ENCODE measurements at regions not wholly inside any gene's neighbourhood (a gene's known extent, or its start where the extent isn't known, plus 50 kb on each side); places are given as distances from the start of the nearest gene placed in this dataset.

DNA sequence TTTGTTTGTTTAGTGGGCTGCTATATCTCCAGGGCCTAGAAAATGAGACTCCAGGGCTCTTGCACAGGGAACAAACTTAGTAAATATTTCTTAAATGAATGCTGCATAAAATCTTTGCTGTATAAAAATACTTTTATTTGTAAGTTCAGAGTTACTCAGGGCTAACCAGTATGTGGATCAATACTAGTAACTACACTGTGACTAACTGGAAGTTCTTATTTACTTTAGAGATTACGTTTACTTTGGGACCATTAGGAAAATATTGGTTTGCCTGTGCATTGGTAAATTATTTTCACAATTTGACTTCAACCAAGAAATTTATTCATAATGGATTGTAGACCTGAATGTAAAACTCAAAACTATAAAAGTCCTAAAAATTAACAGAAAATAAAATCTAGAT is 575.5 kb downstream of the RNF144A start:
- Histone ChIP-seq H3K9ac (ENCODE audit: low read depth, low read length) (no peak overlapping the region), H3K27ac (ENCODE audit: low read length) (no peak overlapping the region), H3K4me3 (ENCODE audit: low read length) (no peak overlapping the region), H3K9me3 (ENCODE audit: insufficient read depth, low read depth, low read length) (no peaks in the 10 kb centered on the region; the same call in 1 of the 2 replicates), H3K36me3 (ENCODE audit: insufficient read depth, low read depth, low read length) (no peaks in the 10 kb centered on the region), H3K27me3 (ENCODE audit: insufficient read depth, low read length) (no peaks in the 10 kb centered on the region), H3K4me1 (ENCODE audit: insufficient read depth, low read length) (no peaks in the 10 kb centered on the region)

DNA sequence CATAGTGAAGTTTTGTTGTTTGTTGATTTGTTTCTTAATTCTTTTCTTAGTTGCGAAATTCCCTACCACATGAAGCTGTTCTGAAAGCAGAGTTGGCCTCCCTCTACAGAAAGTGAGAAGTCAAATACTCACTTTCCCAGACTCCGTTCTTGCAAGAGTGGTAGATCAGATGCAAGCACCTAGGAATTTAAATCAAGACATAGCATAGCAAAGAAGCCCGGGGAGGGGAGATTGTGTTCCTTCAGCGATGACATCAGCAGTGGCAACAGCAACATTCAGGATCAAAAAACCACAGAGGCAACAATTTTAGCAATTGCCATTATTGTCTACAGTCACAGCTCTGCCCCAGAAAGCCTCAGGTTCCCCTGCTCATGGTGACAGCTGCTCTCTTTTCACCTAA is 580.0 kb downstream of the RNF144A start:
- no peak overlapping the region for H3K4me3 ChIP-seq (ENCODE audit: low read length)
- no peaks in the 10 kb centered on the region for H3K4me1 ChIP-seq (ENCODE audit: insufficient read depth, low read length)
- no peak overlapping the region for H3K27ac ChIP-seq (ENCODE audit: low read length)
- H3K36me3 ChIP-seq (ENCODE audit: insufficient read depth, low read depth, low read length): no peaks in the 10 kb centered on the region
- no peaks in the 10 kb centered on the region for H3K27me3 ChIP-seq (ENCODE audit: insufficient read depth, low read length)
- H3K9me3 ChIP-seq (ENCODE audit: insufficient read depth, low read depth, low read length): no peaks in the 10 kb centered on the region; the same call in 1 of the 2 replicates
- H3K9ac ChIP-seq (ENCODE audit: low read depth, low read length): no peak overlapping the region

DNA sequence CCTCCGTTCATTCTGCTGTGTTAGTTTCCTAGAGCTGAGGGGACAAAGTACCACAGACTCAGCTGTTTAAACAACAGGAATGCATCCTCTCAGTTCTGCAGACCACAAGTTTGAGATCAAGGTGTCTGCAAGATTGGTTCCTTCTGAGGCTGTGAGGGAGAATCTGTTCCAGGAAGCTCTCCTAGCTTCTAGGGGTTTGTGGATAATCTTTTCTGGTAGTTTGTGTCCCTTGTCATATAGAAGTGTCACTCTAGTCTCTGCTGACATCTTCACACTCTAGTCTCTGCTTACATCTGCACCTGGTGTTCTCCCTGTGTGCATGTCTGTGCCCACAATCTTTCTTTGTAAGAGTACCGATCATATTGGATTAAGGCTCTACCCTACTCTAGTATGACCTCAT is 581.8 kb downstream of the RNF144A start:
- no peak overlapping the region for H3K9ac ChIP-seq (ENCODE audit: low read depth, low read length)
- no peaks in the 10 kb centered on the region for H3K27me3 ChIP-seq (ENCODE audit: insufficient read depth, low read length)
- H3K9me3 ChIP-seq (ENCODE audit: insufficient read depth, low read depth, low read length): no peaks in the 10 kb centered on the region; the same call in 1 of the 2 replicates
- H3K36me3 ChIP-seq (ENCODE audit: insufficient read depth, low read depth, low read length): no peaks in the 10 kb centered on the region
- H3K4me1 ChIP-seq (ENCODE audit: insufficient read depth, low read length): no peaks in the 10 kb centered on the region
- no peak overlapping the region for H3K4me3 ChIP-seq (ENCODE audit: low read length)
- no peak overlapping the region for H3K27ac ChIP-seq (ENCODE audit: low read length)

DNA sequence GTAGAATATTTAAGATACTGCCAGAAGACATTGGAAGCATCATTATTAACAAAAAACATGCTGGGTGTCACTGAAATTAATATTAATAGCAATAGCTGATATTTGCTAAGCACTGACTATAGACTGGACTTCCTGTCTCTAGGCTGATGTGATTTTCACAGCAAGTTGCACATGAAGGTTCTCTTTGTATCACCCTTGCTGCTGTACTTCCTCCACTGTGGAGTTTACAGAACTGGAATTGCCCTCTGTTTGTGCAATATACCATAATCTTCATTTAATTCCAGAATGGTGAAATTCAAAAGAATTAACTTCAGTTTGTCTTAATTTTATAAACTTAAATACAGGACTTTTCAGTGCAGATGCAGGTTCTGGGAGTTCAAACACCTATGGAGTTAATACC is 585.1 kb downstream of the RNF144A start:
- no peak overlapping the region for H3K27ac ChIP-seq (ENCODE audit: low read length)
- no peaks in the 10 kb centered on the region for H3K36me3 ChIP-seq (ENCODE audit: insufficient read depth, low read depth, low read length)
- H3K4me1 ChIP-seq (ENCODE audit: insufficient read depth, low read length): no peaks in the 10 kb centered on the region
- no peaks in the 10 kb centered on the region for H3K9me3 ChIP-seq (ENCODE audit: insufficient read depth, low read depth, low read length)
- no peaks in the 10 kb centered on the region for H3K27me3 ChIP-seq (ENCODE audit: insufficient read depth, low read length)
- no peak overlapping the region for H3K9ac ChIP-seq (ENCODE audit: low read depth, low read length)
- H3K4me3 ChIP-seq (ENCODE audit: low read length): no peak overlapping the region

DNA sequence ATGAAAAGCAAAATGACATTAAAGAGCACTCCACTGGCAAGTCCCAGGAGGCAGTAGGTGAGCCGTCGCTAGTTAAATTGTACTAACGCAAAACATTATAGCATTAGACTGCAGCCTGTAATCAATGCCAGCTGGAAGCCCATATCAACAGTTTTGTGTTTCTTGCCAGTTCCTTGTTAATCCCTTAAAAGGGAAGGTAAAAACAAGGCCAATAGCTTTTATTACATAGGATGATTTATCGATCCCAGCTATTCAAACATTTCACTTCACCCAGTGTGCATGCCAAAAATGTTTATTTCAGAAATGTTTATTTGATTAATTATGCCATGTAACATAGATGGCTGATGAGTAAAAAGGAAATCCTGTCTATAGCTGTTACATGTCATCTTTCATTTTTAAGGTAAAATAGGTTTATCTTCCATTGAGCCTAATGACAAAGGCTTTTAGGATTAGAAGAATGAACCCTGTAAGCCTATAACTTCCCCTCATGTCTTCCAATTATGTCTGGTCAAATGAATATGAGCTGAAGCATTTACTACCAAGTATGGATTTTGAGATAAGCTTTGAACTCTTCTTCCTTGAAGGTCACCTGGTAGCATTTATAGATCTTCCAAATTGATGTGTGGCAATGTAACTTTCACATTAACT is 591.2 kb downstream of the RNF144A start:
- Histone ChIP-seq H3K27me3 (ENCODE audit: insufficient read depth, low read length) (no peaks in the 10 kb centered on the region), H3K4me1 (ENCODE audit: insufficient read depth, low read length) (no peaks in the 10 kb centered on the region), H3K9me3 (ENCODE audit: insufficient read depth, low read depth, low read length) (no peaks in the 10 kb centered on the region), H3K36me3 (ENCODE audit: insufficient read depth, low read depth, low read length) (no peaks in the 10 kb centered on the region), H3K4me3 (ENCODE audit: low read length) (no peak overlapping the region), H3K27ac (ENCODE audit: low read length) (no peak overlapping the region), H3K9ac (ENCODE audit: low read depth, low read length) (no peak overlapping the region)

DNA sequence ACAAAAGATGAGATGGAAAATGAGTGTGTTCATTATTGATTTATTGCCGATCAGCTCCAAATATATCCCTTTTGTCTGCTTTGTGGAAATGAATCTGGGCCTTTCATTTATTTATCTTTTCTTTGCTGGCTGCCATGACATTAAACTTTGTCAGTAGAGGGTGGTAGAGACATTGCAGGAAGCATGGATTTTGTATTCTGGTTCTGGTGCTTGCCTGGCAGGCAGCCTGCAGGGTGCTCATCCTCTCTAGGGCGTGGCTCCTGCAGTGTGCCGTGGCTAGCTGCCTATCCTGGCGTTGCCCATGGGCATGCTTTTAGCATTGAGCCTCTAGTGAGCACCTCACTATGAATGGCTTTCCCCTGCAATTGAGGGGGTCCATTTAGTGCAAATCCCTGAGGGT is 593.1 kb downstream of the RNF144A start:
- Histone ChIP-seq H3K4me1 (ENCODE audit: insufficient read depth, low read length) (no peaks in the 10 kb centered on the region), H3K27me3 (ENCODE audit: insufficient read depth, low read length) (no peaks in the 10 kb centered on the region), H3K4me3 (ENCODE audit: low read length) (no peak overlapping the region), H3K36me3 (ENCODE audit: insufficient read depth, low read depth, low read length) (no peaks in the 10 kb centered on the region), H3K9ac (ENCODE audit: low read depth, low read length) (no peak overlapping the region), H3K27ac (ENCODE audit: low read length) (no peak overlapping the region), H3K9me3 (ENCODE audit: insufficient read depth, low read depth, low read length) (no peaks in the 10 kb centered on the region)

DNA sequence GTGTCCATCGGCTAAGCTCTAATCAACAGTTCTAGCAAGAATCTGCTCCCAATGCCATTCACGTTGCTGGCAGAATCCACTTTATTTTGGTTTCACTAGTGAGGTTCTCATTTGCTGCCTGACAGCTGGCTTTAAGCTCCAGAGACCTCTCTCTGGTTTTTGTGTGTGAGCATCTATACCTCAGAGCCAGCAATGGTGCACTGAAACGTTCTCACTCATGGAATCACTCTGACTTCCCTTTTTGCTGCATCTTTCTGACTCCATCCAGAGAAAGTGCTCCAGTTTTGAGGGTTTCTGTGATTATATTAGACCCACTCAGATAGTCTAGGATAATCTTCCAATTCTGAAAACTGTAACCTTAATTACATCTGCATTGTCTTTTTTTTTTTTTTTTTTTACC is 596.6 kb downstream of the RNF144A start:
- H3K4me1 ChIP-seq (ENCODE audit: insufficient read depth, low read length): no peaks in the 10 kb centered on the region
- no peaks in the 10 kb centered on the region for H3K9me3 ChIP-seq (ENCODE audit: insufficient read depth, low read depth, low read length)
- H3K36me3 ChIP-seq (ENCODE audit: insufficient read depth, low read depth, low read length): no peaks in the 10 kb centered on the region
- H3K4me3 ChIP-seq (ENCODE audit: low read length): no peak overlapping the region
- no peak overlapping the region for H3K9ac ChIP-seq (ENCODE audit: low read depth, low read length)
- no peaks in the 10 kb centered on the region for H3K27me3 ChIP-seq (ENCODE audit: insufficient read depth, low read length)
- H3K27ac ChIP-seq (ENCODE audit: low read length): no peak overlapping the region

DNA sequence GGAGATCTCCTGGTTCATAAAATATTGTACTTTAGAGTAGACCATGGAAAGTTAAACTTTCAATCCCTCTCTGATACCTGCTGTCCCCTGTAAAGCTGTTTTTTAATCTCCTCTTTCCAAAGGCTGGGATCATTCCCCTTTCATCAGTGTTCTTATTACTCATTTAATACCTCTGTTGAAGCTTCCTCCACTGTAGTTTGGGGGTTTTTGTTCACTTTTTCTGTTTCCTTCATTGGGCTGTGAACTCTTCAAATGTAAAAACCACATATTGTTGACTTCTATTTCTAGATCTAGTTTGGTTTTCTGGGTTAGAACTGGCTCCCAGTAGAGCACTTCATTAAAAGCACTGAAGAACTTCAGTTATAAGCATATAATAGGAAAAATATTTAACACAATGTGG is 598.1 kb downstream of the RNF144A start:
- Histone ChIP-seq H3K36me3 (ENCODE audit: insufficient read depth, low read depth, low read length) (no peaks in the 10 kb centered on the region), H3K9ac (ENCODE audit: low read depth, low read length) (no peak overlapping the region), H3K4me3 (ENCODE audit: low read length) (no peak overlapping the region), H3K27me3 (ENCODE audit: insufficient read depth, low read length) (no peaks in the 10 kb centered on the region), H3K4me1 (ENCODE audit: insufficient read depth, low read length) (0 out of 2 replicates have a peak, but pooled peaks cover 2% of the 10 kb centered on the region), H3K9me3 (ENCODE audit: insufficient read depth, low read depth, low read length) (no peaks in the 10 kb centered on the region), H3K27ac (ENCODE audit: low read length) (no peak overlapping the region)

DNA sequence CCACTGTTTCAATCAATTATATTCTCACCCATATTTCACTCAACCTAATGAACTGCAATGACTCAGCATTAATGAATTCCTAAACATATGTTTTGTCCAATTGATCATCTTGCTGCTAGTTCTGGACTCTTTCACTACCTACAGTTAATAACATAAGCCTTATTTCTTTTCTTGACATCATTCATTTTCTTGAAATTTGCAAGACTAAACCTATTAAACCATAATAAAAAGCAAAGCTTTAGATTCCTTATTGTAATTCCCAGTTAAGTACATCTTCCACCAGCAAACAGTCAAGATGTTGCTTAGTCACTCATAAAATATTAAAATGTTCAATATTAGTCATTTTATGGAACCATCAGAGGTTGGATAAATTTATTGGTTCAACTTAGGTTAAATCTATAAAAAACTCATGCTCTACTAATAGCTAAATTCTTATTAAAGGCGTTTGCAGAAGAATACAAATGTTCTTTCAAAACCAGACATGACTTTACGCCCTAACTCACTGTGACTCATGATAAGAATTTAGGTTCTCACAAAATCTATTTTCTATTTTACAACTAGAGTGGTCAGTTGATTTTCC is 599.4 kb downstream of the RNF144A start:
- no peak overlapping the region for H3K4me3 ChIP-seq (ENCODE audit: low read length)
- 0 out of 2 replicates have a peak, but pooled peaks cover 4% of the 10 kb centered on the region for H3K4me1 ChIP-seq (ENCODE audit: insufficient read depth, low read length)
- no peak overlapping the region for H3K9ac ChIP-seq (ENCODE audit: low read depth, low read length)
- H3K9me3 ChIP-seq (ENCODE audit: insufficient read depth, low read depth, low read length): no peaks in the 10 kb centered on the region
- H3K36me3 ChIP-seq (ENCODE audit: insufficient read depth, low read depth, low read length): no peaks in the 10 kb centered on the region
- no peak overlapping the region for H3K27ac ChIP-seq (ENCODE audit: low read length)
- no peaks in the 10 kb centered on the region for H3K27me3 ChIP-seq (ENCODE audit: insufficient read depth, low read length)

DNA sequence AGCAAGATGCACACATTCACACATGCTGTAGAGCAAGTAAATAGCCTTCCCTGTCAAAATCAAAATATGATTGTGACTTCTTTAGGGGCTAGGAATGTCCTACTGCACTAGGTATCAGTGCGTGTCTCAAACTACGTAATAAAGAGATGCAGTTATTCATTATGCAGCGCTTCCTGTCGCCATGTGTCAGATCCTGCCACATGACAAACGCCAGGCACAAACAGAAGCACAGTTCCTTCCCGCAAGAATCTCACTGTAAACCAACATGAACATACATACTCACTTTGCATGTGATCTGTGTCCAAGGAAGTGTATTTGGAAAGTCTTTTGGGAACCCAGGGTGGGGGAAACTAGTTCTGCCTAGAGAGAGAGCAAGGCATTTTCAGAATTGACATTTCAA is 599.9 kb downstream of the RNF144A start:
- H3K36me3 ChIP-seq (ENCODE audit: insufficient read depth, low read depth, low read length): no peaks in the 10 kb centered on the region
- H3K4me3 ChIP-seq (ENCODE audit: low read length): no peak overlapping the region
- H3K27me3 ChIP-seq (ENCODE audit: insufficient read depth, low read length): no peaks in the 10 kb centered on the region
- 0 out of 2 replicates have a peak, but pooled peaks cover 4% of the 10 kb centered on the region for H3K4me1 ChIP-seq (ENCODE audit: insufficient read depth, low read length)
- no peak overlapping the region for H3K9ac ChIP-seq (ENCODE audit: low read depth, low read length)
- H3K27ac ChIP-seq (ENCODE audit: low read length): no peak overlapping the region
- H3K9me3 ChIP-seq (ENCODE audit: insufficient read depth, low read depth, low read length): no peaks in the 10 kb centered on the region

DNA sequence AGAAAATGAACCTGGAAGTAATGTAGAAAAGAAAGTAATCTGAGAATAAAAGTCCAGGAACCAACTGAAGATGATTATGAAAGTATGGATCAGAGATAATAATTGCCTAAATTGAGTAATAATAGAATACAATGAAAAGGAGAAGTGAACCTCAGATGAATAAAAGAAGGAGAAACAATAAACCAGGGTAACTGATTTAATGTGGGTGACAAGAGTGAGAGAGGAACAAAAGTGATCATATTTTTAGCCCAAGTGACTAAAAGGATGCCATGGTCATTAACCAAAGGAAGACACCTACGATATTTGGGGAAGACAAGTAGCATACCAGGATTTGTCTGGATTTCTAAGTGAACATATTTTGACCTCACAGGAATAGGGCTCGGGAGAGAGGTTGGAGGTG is 600.6 kb downstream of the RNF144A start:
- Histone ChIP-seq H3K27me3 (ENCODE audit: insufficient read depth, low read length) (no peaks in the 10 kb centered on the region), H3K4me3 (ENCODE audit: low read length) (no peak overlapping the region), H3K4me1 (ENCODE audit: insufficient read depth, low read length) (0 out of 2 replicates have a peak, but pooled peaks cover 4% of the 10 kb centered on the region), H3K9me3 (ENCODE audit: insufficient read depth, low read depth, low read length) (no peaks in the 10 kb centered on the region), H3K36me3 (ENCODE audit: insufficient read depth, low read depth, low read length) (no peaks in the 10 kb centered on the region), H3K27ac (ENCODE audit: low read length) (no peak overlapping the region), H3K9ac (ENCODE audit: low read depth, low read length) (no peak overlapping the region)

DNA sequence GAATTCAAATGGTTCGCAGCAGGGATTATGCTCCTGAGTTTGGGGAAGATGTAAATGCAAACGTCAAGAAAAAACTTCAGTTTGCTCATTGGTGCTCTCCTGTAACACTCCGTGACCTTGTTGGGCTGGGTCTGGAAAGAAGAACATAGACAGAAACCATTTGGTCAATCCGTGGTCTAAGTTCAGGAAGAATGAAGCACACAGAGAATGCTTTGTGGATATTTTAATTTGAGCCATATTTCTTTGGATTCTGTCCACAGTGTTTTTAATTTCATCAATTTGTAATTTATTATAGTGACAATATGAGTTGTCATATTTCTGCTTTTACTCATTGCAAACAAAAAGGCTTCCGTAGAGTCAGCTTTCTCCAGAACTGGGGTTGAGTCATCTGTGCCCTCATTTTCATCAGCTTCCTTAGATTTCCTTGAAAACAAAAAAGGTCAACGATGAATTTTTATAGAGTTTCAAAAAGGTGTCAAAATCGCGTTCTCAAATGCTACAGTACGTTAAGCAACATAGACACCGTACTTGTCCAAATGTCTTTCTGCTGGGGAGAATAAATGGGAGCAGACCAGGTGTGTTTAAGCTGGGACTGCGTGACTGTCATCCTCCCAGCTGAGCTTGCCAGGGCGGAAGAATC is 606.4 kb downstream of the RNF144A start:
- Histone ChIP-seq H3K9ac (ENCODE audit: low read depth, low read length) (no peak overlapping the region), H3K4me1 (ENCODE audit: insufficient read depth, low read length) (0 out of 2 replicates have a peak, but pooled peaks cover 4% of the 10 kb centered on the region), H3K27ac (ENCODE audit: low read length) (no peak overlapping the region), H3K36me3 (ENCODE audit: insufficient read depth, low read depth, low read length) (no peaks in the 10 kb centered on the region), H3K4me3 (ENCODE audit: low read length) (no peak overlapping the region), H3K27me3 (ENCODE audit: insufficient read depth, low read length) (no peaks in the 10 kb centered on the region), H3K9me3 (ENCODE audit: insufficient read depth, low read depth, low read length) (no peaks in the 10 kb centered on the region; the same call in 1 of the 2 replicates)
